ENCODE measurements at regions not wholly inside any gene's neighbourhood (a gene's known extent, or its start where the extent isn't known, plus 50 kb on each side); places are given as distances from the start of the nearest gene placed in this dataset.

DNA sequence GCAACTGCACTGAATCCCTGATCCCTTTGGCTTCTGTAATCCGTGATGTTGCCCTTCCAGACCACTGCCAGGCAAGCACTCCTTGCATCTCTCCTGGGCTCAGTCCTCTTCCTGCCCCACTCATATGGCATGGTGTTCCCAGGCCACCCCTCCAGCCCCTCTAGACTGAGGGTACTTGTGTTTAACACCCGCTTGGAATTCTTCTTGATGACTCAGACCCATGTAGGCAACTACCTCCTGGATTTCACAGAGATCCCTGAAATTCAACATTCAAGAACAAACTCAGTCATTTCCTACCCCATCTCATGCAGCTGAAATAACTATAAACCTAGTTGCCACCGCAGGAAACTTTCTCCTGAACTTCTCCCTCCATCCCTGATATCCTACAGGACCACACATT lies 541.9 kb upstream of the CDH11 start:
- TF ChIP-seq POLR2A (IDR thresholded peaks at IDR 0.05), result no peak
- TF ChIP-seq POLR2AphosphoS5 (IDR thresholded peaks at IDR 0.05), result no peak

All from breast epithelium (tissue), 3 donors.